ENCODE measurements at regions not wholly inside any gene's neighbourhood (a gene's known extent, or its start where the extent isn't known, plus 50 kb on each side); places are given as distances from the start of the nearest gene placed in this dataset.

- TF ChIP-seq EZH2 (optimal IDR thresholded peaks at IDR 0.05; ENCODE audit: low read depth, low read length): no peak
- no peak for TF ChIP-seq CTCF (IDR thresholded peaks at IDR 0.05; ENCODE audit: low read length)
- no peak for TF ChIP-seq EZH2phosphoT487 (IDR thresholded peaks at IDR 0.05; ENCODE audit: low read length)
- H3K27ac ChIP-seq (ENCODE audit: low read length): no peak overlapping the region
- no peak overlapping the region for H3K9ac ChIP-seq (ENCODE audit: low read length)
- H3K4me1 ChIP-seq (ENCODE audit: low read length): no peaks in the 10 kb centered on the region
- H3K79me2 ChIP-seq (ENCODE audit: low read length): no peaks in the 10 kb centered on the region
- no peaks in the 10 kb centered on the region; the same call in 1 of the 2 replicates for H3K9me3 ChIP-seq (replicated peaks; ENCODE audit: insufficient read depth, low read length)
- no peak overlapping the region for H3K4me3 ChIP-seq (ENCODE audit: low read length)
- H4K20me1 ChIP-seq (ENCODE audit: insufficient read depth, low read length): no peaks in the 10 kb centered on the region
- no peaks in the 10 kb centered on the region for H3K9me2 ChIP-seq (replicated peaks; ENCODE audit: insufficient read depth, low read length)
- H3K4me2 ChIP-seq (ENCODE audit: low read depth, low read length): no peak overlapping the region
- H3K27me3 ChIP-seq (replicated peaks; ENCODE audit: insufficient read depth, low read length): no peaks in the 10 kb centered on the region
- no peak for DNase-seq
- H2AFZ ChIP-seq (ENCODE audit: low read length): no peak overlapping the region
- no peaks in the 10 kb centered on the region for H3F3A ChIP-seq (ENCODE audit: insufficient read depth, low read length)
- H3K36me3 ChIP-seq (replicated peaks; ENCODE audit: insufficient read depth, low read length): no peaks in the 10 kb centered on the region
These were observed 441.0 kb upstream of the FRG1 start for GRCh38 chr4:189499696-189500095.

- no peak for TF ChIP-seq EZH2phosphoT487 (IDR thresholded peaks at IDR 0.05; ENCODE audit: low read length)
- Histone ChIP-seq H3K27ac (ENCODE audit: low read length) (no peak overlapping the region), H3K4me2 (ENCODE audit: low read depth, low read length) (no peak overlapping the region), H3K79me2 (ENCODE audit: low read length) (no peaks in the 10 kb centered on the region), H3K36me3 (replicated peaks; ENCODE audit: insufficient read depth, low read length) (no peaks in the 10 kb centered on the region), H3K9me3 (replicated peaks; ENCODE audit: insufficient read depth, low read length) (no peaks in the 10 kb centered on the region; the same call in 1 of the 2 replicates), H3K9me2 (replicated peaks; ENCODE audit: insufficient read depth, low read length) (no peaks in the 10 kb centered on the region), H2AFZ (ENCODE audit: low read length) (no peak overlapping the region), H3K9ac (ENCODE audit: low read length) (no peak overlapping the region), H3K4me3 (ENCODE audit: low read length) (no peak overlapping the region), H3F3A (ENCODE audit: insufficient read depth, low read length) (no peaks in the 10 kb centered on the region), H4K20me1 (ENCODE audit: insufficient read depth, low read length) (no peaks in the 10 kb centered on the region), H3K4me1 (ENCODE audit: low read length) (no peaks in the 10 kb centered on the region), H3K27me3 (replicated peaks; ENCODE audit: insufficient read depth, low read length) (no peaks in the 10 kb centered on the region)
- no peak for DNase-seq
These were observed 439.7 kb upstream of the FRG1 start for GRCh38 chr4:189500970-189501369.

GRCh38 chr4:189502841-189503435, 437.7 kb upstream of the FRG1 start:
- Histone ChIP-seq H3K9ac (ENCODE audit: low read length) (no peak overlapping the region), H3K27me3 (replicated peaks; ENCODE audit: insufficient read depth, low read length) (no peaks in the 10 kb centered on the region), H3K9me2 (replicated peaks; ENCODE audit: insufficient read depth, low read length) (no peaks in the 10 kb centered on the region), H4K20me1 (ENCODE audit: insufficient read depth, low read length) (no peaks in the 10 kb centered on the region), H3K36me3 (replicated peaks; ENCODE audit: insufficient read depth, low read length) (no peaks in the 10 kb centered on the region), H3K4me1 (ENCODE audit: low read length) (no peaks in the 10 kb centered on the region), H2AFZ (ENCODE audit: low read length) (no peak overlapping the region), H3F3A (ENCODE audit: insufficient read depth, low read length) (no peaks in the 10 kb centered on the region), H3K4me3 (ENCODE audit: low read length) (no peak overlapping the region), H3K79me2 (ENCODE audit: low read length) (no peaks in the 10 kb centered on the region), H3K27ac (ENCODE audit: low read length) (no peak overlapping the region), H3K4me2 (ENCODE audit: low read depth, low read length) (no peak overlapping the region), H3K9me3 (replicated peaks; ENCODE audit: insufficient read depth, low read length) (no peaks in the 10 kb centered on the region)
- TF ChIP-seq CTCF (IDR thresholded peaks at IDR 0.05; ENCODE audit: low read length): no peak
- no peak for TF ChIP-seq EZH2phosphoT487 (IDR thresholded peaks at IDR 0.05; ENCODE audit: low read length)
- TF ChIP-seq EZH2 (optimal IDR thresholded peaks at IDR 0.05; ENCODE audit: low read depth, low read length): no peak
- DNase-seq: no peak

GRCh38 chr4:189504220-189504619, 436.5 kb upstream of the FRG1 start:
- H3K9me2 ChIP-seq (replicated peaks; ENCODE audit: insufficient read depth, low read length): no peaks in the 10 kb centered on the region
- H2AFZ ChIP-seq (ENCODE audit: low read length): no peak overlapping the region
- no peak overlapping the region for H3K4me2 ChIP-seq (ENCODE audit: low read depth, low read length)
- TF ChIP-seq EZH2phosphoT487 (IDR thresholded peaks at IDR 0.05; ENCODE audit: low read length) (no peak), EZH2 (optimal IDR thresholded peaks at IDR 0.05; ENCODE audit: low read depth, low read length) (no peak), CTCF (IDR thresholded peaks at IDR 0.05; ENCODE audit: low read length) (no peak)
- no peak overlapping the region for H3K4me3 ChIP-seq (ENCODE audit: low read length)
- DNase-seq: no peak
- H3K36me3 ChIP-seq (replicated peaks; ENCODE audit: insufficient read depth, low read length): no peaks in the 10 kb centered on the region
- H3F3A ChIP-seq (ENCODE audit: insufficient read depth, low read length): no peaks in the 10 kb centered on the region
- no peaks in the 10 kb centered on the region for H3K79me2 ChIP-seq (ENCODE audit: low read length)
- no peak overlapping the region for H3K27ac ChIP-seq (ENCODE audit: low read length)
- no peaks in the 10 kb centered on the region for H3K9me3 ChIP-seq (replicated peaks; ENCODE audit: insufficient read depth, low read length)
- no peaks in the 10 kb centered on the region for H4K20me1 ChIP-seq (ENCODE audit: insufficient read depth, low read length)
- H3K4me1 ChIP-seq (ENCODE audit: low read length): no peaks in the 10 kb centered on the region
- H3K27me3 ChIP-seq (replicated peaks; ENCODE audit: insufficient read depth, low read length): no peaks in the 10 kb centered on the region
- H3K9ac ChIP-seq (ENCODE audit: low read length): no peak overlapping the region
